ENCODE measurements at regions not wholly inside any gene's neighbourhood (a gene's known extent, or its start where the extent isn't known, plus 50 kb on each side); places are given as distances from the start of the nearest gene placed in this dataset.

DNA sequence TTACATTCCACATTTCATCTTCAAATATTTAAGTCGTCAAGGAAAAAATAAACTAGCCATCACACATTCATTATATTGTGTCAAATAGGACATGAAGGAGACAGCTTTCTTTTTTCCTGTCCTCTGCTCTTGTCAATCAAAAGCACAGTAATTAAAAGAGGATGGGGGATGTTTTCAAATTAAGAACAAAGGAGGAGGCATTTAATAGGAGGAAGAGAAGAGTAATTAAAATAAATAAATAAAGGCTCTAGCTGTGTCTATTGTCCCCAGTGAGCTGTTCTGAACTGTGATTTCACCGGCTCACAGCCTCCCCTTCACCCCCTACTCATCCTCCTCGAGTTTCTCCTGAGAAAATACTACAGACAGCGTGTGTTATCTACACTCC is 1377.1 kb upstream of the PIK3C3 start:
- Histone ChIP-seq H3K36me3 (ENCODE audit: control insufficient read depth in 2 of 2, extremely low read depth in 1 of 2, insufficient read depth in 1 of 2, low read length in 1 of 2) (no peaks in the 10 kb centered on the region), H3K9me3 (no peaks in the 10 kb centered on the region), H3K27me3 (replicated peaks in 1 of 2; ENCODE audit: control insufficient read depth in 2 of 2, extremely low read depth in 1 of 2, insufficient read depth in 2 of 2, low read length in 1 of 2) (no peaks in the 10 kb centered on the region), H3K27ac (ENCODE audit: low read length) (no peak overlapping the region), H3K4me3 (ENCODE audit: control insufficient read depth in 1 of 2, extremely low read depth in 1 of 2, low read length in 1 of 2) (no peak overlapping the region), H3K4me1 (ENCODE audit: control insufficient read depth in 1 of 2, extremely low read depth in 1 of 2, insufficient read depth in 2 of 2, low read length in 2 of 2) (no peaks in the 10 kb centered on the region)
- Mint-ChIP-seq H3K27ac (no peak overlapping the region), H3K9me3 (peaks cover 5 to 15% (median 14%) of the 10 kb centered on the region in 3 donors), H3K4me1 (no peaks in the 10 kb centered on the region), H3K4me3 (no peak overlapping the region), H3K36me3 (no peaks in the 10 kb centered on the region), H3K27me3 (no peaks in the 10 kb centered on the region)
- no CpG with 5 or more reads among the region's 4 CpGs for WGBS (ENCODE audit: insufficient coverage)
- ChIA-PET POLR2A (no interaction called here), CTCF (no interaction called here)
- ATAC-seq (replicated peaks in 1 of 4), result no peak
- DNase-seq, result no peak

DNA sequence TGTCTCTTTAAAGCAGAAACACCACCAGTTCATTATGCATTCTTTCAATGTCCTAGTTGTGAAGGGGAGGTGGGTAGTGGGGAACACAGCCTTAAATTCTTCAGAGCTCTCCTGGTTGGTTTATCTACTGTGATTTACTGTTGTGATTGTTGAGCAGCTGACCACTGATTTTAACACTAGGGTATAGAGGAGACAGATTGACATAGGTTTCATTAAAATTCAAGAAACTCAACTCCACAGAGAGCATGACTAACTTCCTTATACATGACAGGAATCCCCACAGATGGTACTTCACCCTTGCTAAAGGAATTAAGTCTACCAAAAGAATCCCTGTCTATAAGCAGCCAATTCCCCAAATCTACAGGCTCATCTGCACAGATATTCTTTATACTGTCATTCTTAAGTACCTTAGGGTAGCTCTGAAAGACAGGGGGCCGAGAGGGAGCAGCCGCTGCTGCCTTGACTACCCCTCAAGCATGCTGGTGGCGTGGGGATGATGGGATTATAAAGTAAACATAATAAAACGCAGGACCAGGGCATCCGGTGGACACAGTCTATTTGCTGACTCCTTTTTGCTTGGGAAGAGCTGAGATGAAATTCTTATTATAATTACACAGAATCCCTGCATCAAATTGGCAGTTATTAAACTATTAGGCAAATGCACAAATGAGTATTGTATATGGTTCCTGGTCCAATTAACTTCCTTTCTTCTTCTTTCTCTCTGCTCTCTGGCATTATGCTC is 1377.6 kb upstream of the PIK3C3 start:
- CTCF ChIA-PET, result no interaction called here
- Histone ChIP-seq H3K9me3 (no peaks in the 10 kb centered on the region), H3K36me3 (ENCODE audit: control insufficient read depth in 2 of 2, extremely low read depth in 1 of 2, insufficient read depth in 1 of 2, low read length in 1 of 2) (no peaks in the 10 kb centered on the region), H3K4me3 (ENCODE audit: control insufficient read depth in 1 of 2, extremely low read depth in 1 of 2, low read length in 1 of 2) (no peak overlapping the region), H3K27me3 (replicated peaks in 1 of 2; ENCODE audit: control insufficient read depth in 2 of 2, extremely low read depth in 1 of 2, insufficient read depth in 2 of 2, low read length in 1 of 2) (no peaks in the 10 kb centered on the region), H3K4me1 (ENCODE audit: control insufficient read depth in 1 of 2, extremely low read depth in 1 of 2, insufficient read depth in 2 of 2, low read length in 2 of 2) (no peaks in the 10 kb centered on the region), H3K27ac (ENCODE audit: low read length) (no peak overlapping the region)
- Mint-ChIP-seq H3K4me3 (no peak overlapping the region), H3K9me3 (peaks cover 8 to 12% (median 11%) of the 10 kb centered on the region in 3 donors), H3K27ac (no peak overlapping the region), H3K4me1 (no peaks in the 10 kb centered on the region), H3K27me3 (no peaks in the 10 kb centered on the region), H3K36me3 (no peaks in the 10 kb centered on the region)
- ATAC-seq (replicated peaks in 1 of 4), result no peak
- DNase-seq, result no peak
- POLR2A ChIA-PET, result no interaction called here
- WGBS (ENCODE audit: insufficient coverage), result no CpG with 5 or more reads among the region's 5 CpGs

DNA sequence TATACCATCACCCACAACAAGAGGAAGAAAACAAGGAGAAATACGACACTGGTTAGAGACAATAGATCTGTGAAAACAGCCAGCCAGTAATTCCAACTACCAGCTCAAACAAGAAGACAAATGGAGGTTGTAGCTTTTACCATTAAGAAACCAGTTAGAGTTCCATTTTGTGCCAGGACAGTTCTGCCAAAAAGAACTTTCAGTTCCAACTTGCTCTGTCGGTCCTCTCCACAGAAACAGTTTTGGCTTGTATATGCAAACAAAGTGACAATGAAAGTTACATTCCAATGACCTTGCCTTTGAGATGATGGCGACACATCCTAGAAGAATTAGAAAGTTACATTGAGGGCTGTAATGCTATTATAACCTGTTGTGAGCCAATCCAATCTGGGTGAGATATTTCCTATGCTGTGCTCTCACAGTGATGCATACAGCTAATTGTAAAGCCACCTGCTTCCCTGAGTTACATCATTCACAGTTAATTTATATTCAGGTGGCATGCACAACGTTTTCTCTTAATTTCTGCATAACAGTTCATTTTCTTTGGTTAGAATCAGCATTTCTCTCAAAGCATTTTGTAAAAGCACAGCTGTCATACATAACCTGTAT is 1378.4 kb upstream of the PIK3C3 start:
- Mint-ChIP-seq H3K9me3 (peaks cover 9 to 12% (median 11%) of the 10 kb centered on the region in 3 donors), H3K4me1 (no peaks in the 10 kb centered on the region), H3K27ac (no peak overlapping the region), H3K36me3 (no peaks in the 10 kb centered on the region), H3K4me3 (no peak overlapping the region), H3K27me3 (no peaks in the 10 kb centered on the region)
- Histone ChIP-seq H3K4me3 (ENCODE audit: control insufficient read depth in 1 of 2, extremely low read depth in 1 of 2, low read length in 1 of 2) (no peak overlapping the region), H3K36me3 (ENCODE audit: control insufficient read depth in 2 of 2, extremely low read depth in 1 of 2, insufficient read depth in 1 of 2, low read length in 1 of 2) (no peaks in the 10 kb centered on the region), H3K9me3 (no peaks in the 10 kb centered on the region), H3K27me3 (replicated peaks in 1 of 2; ENCODE audit: control insufficient read depth in 2 of 2, extremely low read depth in 1 of 2, insufficient read depth in 2 of 2, low read length in 1 of 2) (no peaks in the 10 kb centered on the region), H3K27ac (ENCODE audit: low read length) (no peak overlapping the region), H3K4me1 (ENCODE audit: control insufficient read depth in 1 of 2, extremely low read depth in 1 of 2, insufficient read depth in 2 of 2, low read length in 2 of 2) (no peaks in the 10 kb centered on the region)
- ATAC-seq (replicated peaks in 1 of 4) (no peak), DNase-seq (no peak)
- ChIA-PET POLR2A (no interaction called here), CTCF (no interaction called here)
- 48% methylated on average over 2 of the region's 4 CpGs for WGBS (ENCODE audit: insufficient coverage)

DNA sequence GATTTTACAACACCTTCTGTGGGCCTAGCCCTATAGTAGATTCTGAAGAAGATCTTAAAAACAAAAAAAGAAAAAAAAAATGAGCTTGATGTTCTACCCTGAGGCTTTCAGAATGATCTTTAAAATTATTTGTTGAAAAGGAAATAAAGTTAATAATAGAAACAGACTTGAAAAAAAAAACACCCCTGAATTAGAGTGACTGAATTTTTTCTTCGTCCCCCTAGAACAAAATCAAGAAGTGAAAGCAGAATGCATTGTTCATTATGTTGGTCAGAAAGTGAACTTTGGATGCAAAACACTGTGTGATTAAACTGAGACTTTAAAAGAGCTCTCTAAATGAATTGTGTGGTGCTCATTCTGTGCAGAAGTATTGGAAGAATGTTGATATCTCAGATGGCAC is 1384.4 kb upstream of the PIK3C3 start:
- ChIA-PET CTCF (no interaction called here), POLR2A (no interaction called here)
- Mint-ChIP-seq H3K4me1 (no peaks in the 10 kb centered on the region), H3K27me3 (no peaks in the 10 kb centered on the region), H3K36me3 (no peaks in the 10 kb centered on the region), H3K9me3 (peaks cover 5 to 22% (median 19%) of the 10 kb centered on the region in 3 donors), H3K4me3 (no peak overlapping the region), H3K27ac (no peak overlapping the region)
- Histone ChIP-seq H3K9me3 (no peaks in the 10 kb centered on the region), H3K36me3 (ENCODE audit: control insufficient read depth in 2 of 2, extremely low read depth in 1 of 2, insufficient read depth in 1 of 2, low read length in 1 of 2) (no peaks in the 10 kb centered on the region), H3K4me1 (ENCODE audit: control insufficient read depth in 1 of 2, extremely low read depth in 1 of 2, insufficient read depth in 2 of 2, low read length in 2 of 2) (no peaks in the 10 kb centered on the region), H3K4me3 (ENCODE audit: control insufficient read depth in 1 of 2, extremely low read depth in 1 of 2, low read length in 1 of 2) (no peak overlapping the region), H3K27ac (ENCODE audit: low read length) (no peak overlapping the region), H3K27me3 (replicated peaks in 1 of 2; ENCODE audit: control insufficient read depth in 2 of 2, extremely low read depth in 1 of 2, insufficient read depth in 2 of 2, low read length in 1 of 2) (no peaks in the 10 kb centered on the region)
- no CpG with 5 or more reads among the region's 1 CpG for WGBS (ENCODE audit: insufficient coverage)
- no peak for DNase-seq
- no peak for ATAC-seq (replicated peaks in 1 of 4)

DNA sequence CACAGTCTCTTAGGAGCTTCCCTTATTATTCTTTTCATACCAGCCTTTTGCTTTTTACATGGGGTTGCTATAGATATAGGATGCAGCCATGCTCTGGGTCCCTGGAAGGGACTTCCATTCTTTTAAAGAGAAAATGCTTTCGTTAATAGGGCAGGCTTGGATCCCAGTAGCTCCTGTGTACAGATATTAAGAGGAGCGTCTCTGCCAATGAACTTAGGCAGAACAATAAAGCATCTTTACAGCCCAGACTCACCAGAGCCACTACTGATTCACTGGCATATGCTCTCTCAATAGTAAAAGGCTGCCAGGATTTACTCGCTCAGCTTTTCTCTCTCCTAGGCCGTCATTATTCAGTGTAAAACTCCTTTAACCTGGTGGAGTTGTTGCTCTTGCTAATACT is 1385.4 kb upstream of the PIK3C3 start:
- ChIA-PET CTCF (no interaction called here), POLR2A (no interaction called here)
- DNase-seq, result no peak
- H3K9me3 Mint-ChIP-seq, result peaks cover 5 to 30% (median 21%) of the 10 kb centered on the region in 3 donors
- no peak overlapping the region for H3K27ac Mint-ChIP-seq
- no peaks in the 10 kb centered on the region for H3K36me3 Mint-ChIP-seq
- Histone ChIP-seq H3K27ac (ENCODE audit: low read length) (no peak overlapping the region), H3K36me3 (ENCODE audit: control insufficient read depth in 2 of 2, extremely low read depth in 1 of 2, insufficient read depth in 1 of 2, low read length in 1 of 2) (no peaks in the 10 kb centered on the region), H3K4me1 (ENCODE audit: control insufficient read depth in 1 of 2, extremely low read depth in 1 of 2, insufficient read depth in 2 of 2, low read length in 2 of 2) (no peaks in the 10 kb centered on the region), H3K27me3 (replicated peaks in 1 of 2; ENCODE audit: control insufficient read depth in 2 of 2, extremely low read depth in 1 of 2, insufficient read depth in 2 of 2, low read length in 1 of 2) (no peaks in the 10 kb centered on the region), H3K4me3 (ENCODE audit: control insufficient read depth in 1 of 2, extremely low read depth in 1 of 2, low read length in 1 of 2) (no peak overlapping the region), H3K9me3 (no peaks in the 10 kb centered on the region)
- ATAC-seq (replicated peaks in 1 of 4), result no peak
- no peaks in the 10 kb centered on the region for H3K27me3 Mint-ChIP-seq
- H3K4me1 Mint-ChIP-seq, result no peaks in the 10 kb centered on the region
- H3K4me3 Mint-ChIP-seq, result no peak overlapping the region
- 83% methylated on average over 2 of the region's 4 CpGs for WGBS (ENCODE audit: insufficient coverage)

DNA sequence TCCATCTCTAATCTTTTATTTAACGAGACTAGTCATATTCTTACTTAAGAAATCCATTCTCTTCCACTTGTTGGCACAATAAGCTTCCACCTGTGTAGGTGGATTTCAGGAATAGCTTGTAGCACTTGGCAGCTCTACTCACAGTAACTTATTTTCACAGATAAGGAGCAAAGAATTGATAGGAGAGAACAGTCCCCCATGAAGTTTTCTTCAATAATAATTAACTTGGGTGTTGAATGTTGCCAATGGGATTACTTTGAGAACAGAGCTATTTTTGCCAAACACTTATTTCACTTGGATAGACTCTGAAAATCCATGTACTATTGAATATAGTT is 1388.6 kb upstream of the PIK3C3 start:
- H3K27ac ChIP-seq (ENCODE audit: low read length), result no peak overlapping the region
- no peaks in the 10 kb centered on the region for H3K9me3 ChIP-seq
- no peaks in the 10 kb centered on the region for H3K36me3 ChIP-seq (ENCODE audit: control insufficient read depth in 2 of 2, extremely low read depth in 1 of 2, insufficient read depth in 1 of 2, low read length in 1 of 2)
- CTCF ChIA-PET, result no interaction called here
- POLR2A ChIA-PET, result no interaction called here
- H3K4me1 Mint-ChIP-seq, result no peaks in the 10 kb centered on the region
- H3K4me3 Mint-ChIP-seq, result no peak overlapping the region
- ATAC-seq (replicated peaks in 1 of 4) (no peak), DNase-seq (no peak)
- H3K27me3 ChIP-seq (replicated peaks in 1 of 2; ENCODE audit: control insufficient read depth in 2 of 2, extremely low read depth in 1 of 2, insufficient read depth in 2 of 2, low read length in 1 of 2), result no peaks in the 10 kb centered on the region
- no peak overlapping the region for H3K4me3 ChIP-seq (ENCODE audit: control insufficient read depth in 1 of 2, extremely low read depth in 1 of 2, low read length in 1 of 2)
- no peak overlapping the region for H3K27ac Mint-ChIP-seq
- peaks cover 9 to 33% (median 16%) of the 10 kb centered on the region in 3 donors for H3K9me3 Mint-ChIP-seq
- H3K36me3 Mint-ChIP-seq, result no peaks in the 10 kb centered on the region
- no CpG with 5 or more reads among the region's 1 CpG for WGBS (ENCODE audit: insufficient coverage)
- H3K27me3 Mint-ChIP-seq, result no peaks in the 10 kb centered on the region
- no peaks in the 10 kb centered on the region for H3K4me1 ChIP-seq (ENCODE audit: control insufficient read depth in 1 of 2, extremely low read depth in 1 of 2, insufficient read depth in 2 of 2, low read length in 2 of 2)

Data from T-cell (primary cell).